ENCODE measurements at regions not wholly inside any gene's neighbourhood (a gene's known extent, or its start where the extent isn't known, plus 50 kb on each side); places are given as distances from the start of the nearest gene placed in this dataset.
"Not testable (repeated sequence)": the region's sequence is repeated elsewhere in the genome, so short reads cannot be mapped to it uniquely, and the experiment has no call there.

GRCh38 chr5:148744380-148744779 is 82.0 kb upstream of the ADRB2 start:
- H2BK120ac ChIP-seq (ENCODE audit: insufficient read depth, low read length, poor library complexity); H3K79me2 ChIP-seq (ENCODE audit: control insufficient read depth, insufficient read depth, low read length, poor library complexity); H3K36me3 ChIP-seq (ENCODE audit: control insufficient read depth in 1 of 2, insufficient read depth in 2 of 2, low read length in 2 of 2); H3K4me3 ChIP-seq (ENCODE audit: low read depth, low read length); H3K14ac ChIP-seq (ENCODE audit: low read length); H4K8ac ChIP-seq (ENCODE audit: low read depth, low read length); H3K27ac ChIP-seq (ENCODE audit: low read depth, low read length); H2AK5ac ChIP-seq (ENCODE audit: low read length); H3K79me1 ChIP-seq (ENCODE audit: low read length); H2BK5ac ChIP-seq (ENCODE audit: low read depth, low read length, poor library complexity); H2BK12ac ChIP-seq (ENCODE audit: low read length); DNase-seq; H3K9ac ChIP-seq (ENCODE audit: low read length); H4K91ac ChIP-seq (ENCODE audit: low read depth, low read length); H3K4me1 ChIP-seq (ENCODE audit: control insufficient read depth in 1 of 2, insufficient read depth in 2 of 2, low read length in 2 of 2); H3K23ac ChIP-seq (ENCODE audit: low read length); H2AFZ ChIP-seq (ENCODE audit: insufficient read depth, low read length, poor library complexity); H3K9me3 ChIP-seq (ENCODE audit: insufficient read depth, low read depth, low read length); H3K4me2 ChIP-seq (ENCODE audit: low read length); H4K12ac ChIP-seq (ENCODE audit: low read depth, low read length); H3K18ac ChIP-seq (ENCODE audit: low read length); H3K4ac ChIP-seq (ENCODE audit: low read depth, low read length); H3K27me3 ChIP-seq (ENCODE audit: insufficient read depth, low read length): not testable (repeated sequence)
- WGBS (ENCODE audit: extremely low coverage, insufficient coverage, insufficient read length): no CpG with 5 or more reads among the region's 1 CpG

DNA sequence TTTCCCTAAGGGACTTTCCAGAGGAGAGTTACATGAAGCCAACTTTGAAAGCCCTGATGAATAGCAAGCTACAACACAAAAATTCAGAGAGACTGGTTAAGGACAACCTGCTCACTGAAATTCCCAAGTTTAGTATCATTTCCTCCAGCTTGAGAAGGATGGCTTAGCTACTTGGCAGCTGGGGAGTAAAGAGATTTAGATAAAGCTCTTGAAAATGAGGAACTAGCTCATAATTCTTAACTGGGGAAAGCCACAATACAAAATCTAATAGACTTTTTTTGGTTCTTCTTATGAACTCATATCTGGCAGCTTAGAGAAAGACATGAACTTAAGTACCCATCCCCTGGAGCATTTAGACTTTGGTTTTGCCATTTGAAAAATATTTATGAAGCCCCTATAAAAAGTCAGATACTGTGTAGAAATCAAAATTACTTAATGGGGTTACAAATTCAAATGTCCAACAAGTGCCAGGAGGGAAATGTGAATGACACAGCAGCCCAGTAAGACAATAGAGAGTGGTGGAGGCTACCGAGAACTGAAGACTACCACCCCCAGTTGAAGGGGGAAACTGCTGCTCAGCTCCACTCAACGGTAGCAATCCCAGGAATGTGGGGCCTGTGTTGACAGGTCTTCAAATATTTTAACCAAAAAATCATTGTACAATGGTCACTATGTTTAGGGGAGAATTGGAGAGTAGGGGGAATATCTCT is 79.4 kb upstream of the ADRB2 start:
- Histone ChIP-seq H2BK5ac (ENCODE audit: low read depth, low read length, poor library complexity) (no peak overlapping the region), H3K18ac (ENCODE audit: low read length) (no peak overlapping the region), H3K79me2 (ENCODE audit: control insufficient read depth, insufficient read depth, low read length, poor library complexity) (no peaks in the 10 kb centered on the region), H4K12ac (ENCODE audit: low read depth, low read length) (no peak overlapping the region), H2BK12ac (ENCODE audit: low read length) (no peak overlapping the region), H2BK120ac (ENCODE audit: insufficient read depth, low read length, poor library complexity) (no peak overlapping the region), H4K8ac (ENCODE audit: low read depth, low read length) (no peak overlapping the region), H3K36me3 (ENCODE audit: control insufficient read depth in 1 of 2, insufficient read depth in 2 of 2, low read length in 2 of 2) (no peaks in the 10 kb centered on the region), H3K4me3 (ENCODE audit: low read depth, low read length) (no peak overlapping the region), H3K4ac (ENCODE audit: low read depth, low read length) (no peak overlapping the region), H3K9me3 (ENCODE audit: insufficient read depth, low read depth, low read length) (no peaks in the 10 kb centered on the region), H3K4me2 (ENCODE audit: low read length) (no peak overlapping the region), H4K91ac (ENCODE audit: low read depth, low read length) (no peak overlapping the region), H3K14ac (ENCODE audit: low read length) (no peak overlapping the region), H3K27ac (ENCODE audit: low read depth, low read length) (no peak overlapping the region), H2AFZ (ENCODE audit: insufficient read depth, low read length, poor library complexity) (no peak overlapping the region), H3K27me3 (ENCODE audit: insufficient read depth, low read length) (no peaks in the 10 kb centered on the region), H3K4me1 (ENCODE audit: control insufficient read depth in 1 of 2, insufficient read depth in 2 of 2, low read length in 2 of 2) (no peaks in the 10 kb centered on the region), H3K23ac (ENCODE audit: low read length) (no peak overlapping the region), H3K9ac (ENCODE audit: low read length) (no peak overlapping the region), H2AK5ac (ENCODE audit: low read length) (no peak overlapping the region), H3K79me1 (ENCODE audit: low read length) (no peaks in the 10 kb centered on the region)
- WGBS (ENCODE audit: extremely low coverage, insufficient coverage, insufficient read length): no CpG with 5 or more reads among the region's 2 CpGs
- DNase-seq: peak in 1 of 2 donors; percentile 10

GRCh38 chr5:148747536-148747906 is 78.9 kb upstream of the ADRB2 start:
- no peak overlapping the region for H3K9ac ChIP-seq (ENCODE audit: low read length)
- no peak overlapping the region for H2AFZ ChIP-seq (ENCODE audit: insufficient read depth, low read length, poor library complexity)
- no peak overlapping the region for H3K4me3 ChIP-seq (ENCODE audit: low read depth, low read length)
- no peak overlapping the region for H4K12ac ChIP-seq (ENCODE audit: low read depth, low read length)
- H2AK5ac ChIP-seq (ENCODE audit: low read length): no peak overlapping the region
- no peaks in the 10 kb centered on the region for H3K79me2 ChIP-seq (ENCODE audit: control insufficient read depth, insufficient read depth, low read length, poor library complexity)
- no peaks in the 10 kb centered on the region for H3K36me3 ChIP-seq (ENCODE audit: control insufficient read depth in 1 of 2, insufficient read depth in 2 of 2, low read length in 2 of 2)
- H2BK5ac ChIP-seq (ENCODE audit: low read depth, low read length, poor library complexity): no peak overlapping the region
- no peak overlapping the region for H4K8ac ChIP-seq (ENCODE audit: low read depth, low read length)
- DNase-seq: no peak
- no peak overlapping the region for H2BK12ac ChIP-seq (ENCODE audit: low read length)
- no peak overlapping the region for H3K23ac ChIP-seq (ENCODE audit: low read length)
- H3K4ac ChIP-seq (ENCODE audit: low read depth, low read length): no peak overlapping the region
- no peak overlapping the region for H3K14ac ChIP-seq (ENCODE audit: low read length)
- no peaks in the 10 kb centered on the region for H3K4me1 ChIP-seq (ENCODE audit: control insufficient read depth in 1 of 2, insufficient read depth in 2 of 2, low read length in 2 of 2)
- H3K18ac ChIP-seq (ENCODE audit: low read length): no peak overlapping the region
- H3K4me2 ChIP-seq (ENCODE audit: low read length): no peak overlapping the region
- H3K27me3 ChIP-seq (ENCODE audit: insufficient read depth, low read length): no peaks in the 10 kb centered on the region
- H3K9me3 ChIP-seq (ENCODE audit: insufficient read depth, low read depth, low read length): no peaks in the 10 kb centered on the region
- H3K27ac ChIP-seq (ENCODE audit: low read depth, low read length): no peak overlapping the region
- no peak overlapping the region for H4K91ac ChIP-seq (ENCODE audit: low read depth, low read length)
- WGBS (ENCODE audit: extremely low coverage, insufficient coverage, insufficient read length): no CpG with 5 or more reads among the region's 2 CpGs
- no peaks in the 10 kb centered on the region for H3K79me1 ChIP-seq (ENCODE audit: low read length)
- H2BK120ac ChIP-seq (ENCODE audit: insufficient read depth, low read length, poor library complexity): no peak overlapping the region

GRCh38 chr5:148748702-148749392 is 77.6 kb upstream of the ADRB2 start:
- Histone ChIP-seq H4K8ac (ENCODE audit: low read depth, low read length) (no peak overlapping the region), H3K27me3 (ENCODE audit: insufficient read depth, low read length) (no peaks in the 10 kb centered on the region), H3K23ac (ENCODE audit: low read length) (no peak overlapping the region), H3K4me2 (ENCODE audit: low read length) (no peak overlapping the region), H2AFZ (ENCODE audit: insufficient read depth, low read length, poor library complexity) (no peak overlapping the region), H3K18ac (ENCODE audit: low read length) (no peak overlapping the region), H3K14ac (ENCODE audit: low read length) (no peak overlapping the region), H3K4me1 (ENCODE audit: control insufficient read depth in 1 of 2, insufficient read depth in 2 of 2, low read length in 2 of 2) (no peaks in the 10 kb centered on the region), H2BK12ac (ENCODE audit: low read length) (no peak overlapping the region), H3K36me3 (ENCODE audit: control insufficient read depth in 1 of 2, insufficient read depth in 2 of 2, low read length in 2 of 2) (no peaks in the 10 kb centered on the region), H3K79me1 (ENCODE audit: low read length) (no peaks in the 10 kb centered on the region), H3K27ac (ENCODE audit: low read depth, low read length) (no peak overlapping the region), H4K91ac (ENCODE audit: low read depth, low read length) (no peak overlapping the region), H3K9me3 (ENCODE audit: insufficient read depth, low read depth, low read length) (no peaks in the 10 kb centered on the region), H3K4me3 (ENCODE audit: low read depth, low read length) (no peak overlapping the region), H3K79me2 (ENCODE audit: control insufficient read depth, insufficient read depth, low read length, poor library complexity) (no peaks in the 10 kb centered on the region), H3K4ac (ENCODE audit: low read depth, low read length) (no peak overlapping the region), H4K12ac (ENCODE audit: low read depth, low read length) (no peak overlapping the region), H2BK5ac (ENCODE audit: low read depth, low read length, poor library complexity) (no peak overlapping the region), H3K9ac (ENCODE audit: low read length) (no peak overlapping the region), H2BK120ac (ENCODE audit: insufficient read depth, low read length, poor library complexity) (no peak overlapping the region), H2AK5ac (ENCODE audit: low read length) (no peak overlapping the region)
- WGBS (ENCODE audit: extremely low coverage, insufficient coverage, insufficient read length): no CpG with 5 or more reads among the region's 4 CpGs
- no peak for DNase-seq

Data from trophoblast cell (in vitro differentiated cells and primary cell).